ENCODE measurements at regions not wholly inside any gene's neighbourhood (a gene's known extent, or its start where the extent isn't known, plus 50 kb on each side); places are given as distances from the start of the nearest gene placed in this dataset.

DNA sequence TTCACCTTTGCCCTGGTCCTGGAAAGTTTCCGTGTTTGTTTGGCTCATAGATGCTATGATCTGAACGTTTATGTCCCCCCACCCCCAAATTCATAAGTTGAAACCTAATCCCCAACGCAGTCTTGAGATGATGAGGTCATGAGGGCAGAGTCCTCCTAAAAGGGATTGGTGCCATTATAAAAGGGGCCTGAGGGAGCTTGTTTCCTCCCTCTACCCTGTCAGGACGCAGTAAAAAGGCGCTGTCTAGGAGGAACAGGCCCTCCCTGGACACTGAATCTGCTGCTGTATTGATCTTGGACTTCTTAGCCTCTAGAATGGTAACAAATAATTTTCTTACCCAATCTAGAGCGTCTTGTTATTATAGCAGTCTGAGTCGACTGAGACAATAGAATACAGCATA lies 2190.6 kb upstream of the TENM3 start:
- DNase-seq = no peak
- Histone ChIP-seq H3K79me2 (ENCODE audit: insufficient read depth, low read length) (no peaks in the 10 kb centered on the region), H3K27me3 (ENCODE audit: control insufficient read depth in 2 of 2, insufficient read depth in 2 of 2, low read length in 2 of 2) (peaks cover 21 to 32% of the 10 kb centered on the region in 2 donors), H4K20me1 (ENCODE audit: insufficient read depth, low read length) (no peaks in the 10 kb centered on the region), H2AFZ (ENCODE audit: insufficient read depth, low read depth, low read length, poor library complexity, severe bottlenecking) (no peak overlapping the region), H3K4me2 (replicated peaks; ENCODE audit: extremely low read depth, low read length, poor library complexity, severe bottlenecking) (no peak overlapping the region), H3K4me3 (replicated peaks in 1 of 3; ENCODE audit: low read depth in 2 of 3, low read length in 3 of 3) (no peak overlapping the region), H3K4me1 (ENCODE audit: control insufficient read depth in 1 of 2, insufficient read depth in 2 of 2, low read length in 2 of 2) (peaks cover 0 to under 1% of the 10 kb centered on the region in 2 donors), H3K27ac (ENCODE audit: low read depth in 1 of 2, low read length in 2 of 2) (no peak overlapping the region), H3K9ac (ENCODE audit: insufficient read depth, low read length, poor library complexity, severe bottlenecking) (no peak overlapping the region), H3K36me3 (replicated peaks in 1 of 2; ENCODE audit: control insufficient read depth in 1 of 2, insufficient read depth in 2 of 2, low read length in 2 of 2) (no peaks in the 10 kb centered on the region), H3K9me3 (replicated peaks in 1 of 2; ENCODE audit: control insufficient read depth in 1 of 2, insufficient read depth in 1 of 2, low read length in 2 of 2) (no peaks in the 10 kb centered on the region)
- Mint-ChIP-seq H3K27ac (no peak overlapping the region), H3K36me3 (no peaks in the 10 kb centered on the region), H3K27me3 (ENCODE audit: low read depth in 3 of 3) (peaks cover 23 to 32% (median 25%) of the 10 kb centered on the region in 3 donors), H3K9me3 (peaks cover 0 to 14% (median 0%) of the 10 kb centered on the region in 7 donors), H3K4me3 (no peak overlapping the region), H3K4me1 (peaks cover 5% of the 10 kb centered on the region)
- no CpG with 5 or more reads among the region's 7 CpGs for WGBS (ENCODE audit: insufficient coverage)
- TF ChIP-seq CTCF (IDR thresholded peaks at IDR 0.05) = no peak
- intact Hi-C loops (cut with micrococcal nuclease) = no loop called here

- Histone ChIP-seq H3K4me1 (ENCODE audit: control insufficient read depth in 1 of 2, insufficient read depth in 2 of 2, low read length in 2 of 2) (peaks cover 0 to 14% of the 10 kb centered on the region in 2 donors), H3K4me2 (replicated peaks; ENCODE audit: extremely low read depth, low read length, poor library complexity, severe bottlenecking) (no peak overlapping the region), H3K27me3 (ENCODE audit: control insufficient read depth in 2 of 2, insufficient read depth in 2 of 2, low read length in 2 of 2) (peaks cover 24 to 43% of the 10 kb centered on the region in 2 donors), H4K20me1 (ENCODE audit: insufficient read depth, low read length) (no peaks in the 10 kb centered on the region), H3K79me2 (ENCODE audit: insufficient read depth, low read length) (no peaks in the 10 kb centered on the region), H3K36me3 (replicated peaks in 1 of 2; ENCODE audit: control insufficient read depth in 1 of 2, insufficient read depth in 2 of 2, low read length in 2 of 2) (no peaks in the 10 kb centered on the region), H3K9ac (ENCODE audit: insufficient read depth, low read length, poor library complexity, severe bottlenecking) (no peak overlapping the region), H3K4me3 (replicated peaks in 1 of 3; ENCODE audit: low read depth in 2 of 3, low read length in 3 of 3) (no peak overlapping the region), H3K9me3 (replicated peaks in 1 of 2; ENCODE audit: control insufficient read depth in 1 of 2, insufficient read depth in 1 of 2, low read length in 2 of 2) (peaks cover 0 to 2% of the 10 kb centered on the region in 2 donors), H2AFZ (ENCODE audit: insufficient read depth, low read depth, low read length, poor library complexity, severe bottlenecking) (no peak overlapping the region), H3K27ac (ENCODE audit: low read depth in 1 of 2, low read length in 2 of 2) (no peak overlapping the region)
- Mint-ChIP-seq H3K27ac (no peak overlapping the region), H3K4me1 (peaks cover 8% of the 10 kb centered on the region), H3K9me3 (peaks cover 0 to 17% (median 2%) of the 10 kb centered on the region in 7 donors), H3K4me3 (peak overlapping the region in 1 of 2 donors; percentile 9), H3K36me3 (peaks cover 0 to 2% of the 10 kb centered on the region in 2 donors), H3K27me3 (ENCODE audit: low read depth in 3 of 3) (peaks cover 34 to 46% (median 35%) of the 10 kb centered on the region in 3 donors)
- no peak for DNase-seq
- no peak for TF ChIP-seq CTCF (IDR thresholded peaks at IDR 0.05)
- WGBS (ENCODE audit: insufficient coverage) = 80% methylated on average over 2 of the region's 4 CpGs
- intact Hi-C loops (cut with micrococcal nuclease) = no loop called here
Measured at GRCh38 chr4:180054291-180054690, 2188.9 kb upstream of the TENM3 start.

Measured in CD14-positive monocyte (primary cell).